ENCODE measurements at regions not wholly inside any gene's neighbourhood (a gene's known extent, or its start where the extent isn't known, plus 50 kb on each side); places are given as distances from the start of the nearest gene placed in this dataset.

GRCh38 chr6:9409126-9409525 is 973.8 kb upstream of the SLC35B3 start:
- TF ChIP-seq CTCF (IDR thresholded peaks at IDR 0.05; ENCODE audit: insufficient read depth, low read depth, low read length) (no peak), EZH2 (IDR thresholded peaks at IDR 0.05; ENCODE audit: insufficient read depth, low read length) (no peak)
